ENCODE measurements at regions not wholly inside any gene's neighbourhood (a gene's known extent, or its start where the extent isn't known, plus 50 kb on each side); places are given as distances from the start of the nearest gene placed in this dataset.

DNA sequence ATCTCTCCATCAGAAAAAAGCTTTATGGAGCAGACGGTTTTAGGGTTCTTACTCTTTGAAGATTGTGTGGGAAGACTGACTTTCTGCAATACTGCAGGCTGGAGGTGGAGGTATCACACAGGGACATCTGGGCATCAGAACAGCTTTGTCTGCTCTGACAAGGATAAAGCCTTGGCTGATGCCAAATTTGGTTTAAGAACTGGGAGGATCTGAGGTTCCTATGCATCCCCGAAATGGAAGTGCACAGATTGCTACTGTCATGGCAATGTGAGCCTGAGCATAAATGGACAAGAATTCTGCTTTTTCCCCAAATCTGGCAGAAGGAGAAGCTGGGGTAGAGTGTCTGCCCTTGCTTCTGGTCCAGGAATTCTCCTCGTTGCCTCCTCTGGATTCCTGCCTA lies 424.3 kb downstream of the SLC4A3 start:
- TF ChIP-seq, protein P1, sequence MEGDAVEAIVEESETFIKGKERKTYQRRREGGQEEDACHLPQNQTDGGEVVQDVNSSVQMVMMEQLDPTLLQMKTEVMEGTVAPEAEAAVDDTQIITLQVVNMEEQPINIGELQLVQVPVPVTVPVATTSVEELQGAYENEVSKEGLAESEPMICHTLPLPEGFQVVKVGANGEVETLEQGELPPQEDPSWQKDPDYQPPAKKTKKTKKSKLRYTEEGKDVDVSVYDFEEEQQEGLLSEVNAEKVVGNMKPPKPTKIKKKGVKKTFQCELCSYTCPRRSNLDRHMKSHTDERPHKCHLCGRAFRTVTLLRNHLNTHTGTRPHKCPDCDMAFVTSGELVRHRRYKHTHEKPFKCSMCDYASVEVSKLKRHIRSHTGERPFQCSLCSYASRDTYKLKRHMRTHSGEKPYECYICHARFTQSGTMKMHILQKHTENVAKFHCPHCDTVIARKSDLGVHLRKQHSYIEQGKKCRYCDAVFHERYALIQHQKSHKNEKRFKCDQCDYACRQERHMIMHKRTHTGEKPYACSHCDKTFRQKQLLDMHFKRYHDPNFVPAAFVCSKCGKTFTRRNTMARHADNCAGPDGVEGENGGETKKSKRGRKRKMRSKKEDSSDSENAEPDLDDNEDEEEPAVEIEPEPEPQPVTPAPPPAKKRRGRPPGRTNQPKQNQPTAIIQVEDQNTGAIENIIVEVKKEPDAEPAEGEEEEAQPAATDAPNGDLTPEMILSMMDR (IDR thresholded peaks at IDR 0.05): no peak
- no peak for TF ChIP-seq POLR2A (IDR thresholded peaks at IDR 0.05)
- no peak for TF ChIP-seq EP300 (IDR thresholded peaks at IDR 0.05)
